HL-60 (cell line): ENCODE measurements at regions not wholly inside any gene's neighbourhood (a gene's known extent, or its start where the extent isn't known, plus 50 kb on each side); places are given as distances from the start of the nearest gene placed in this dataset.

Experiments used
- CTCF ChIP-seq: IDR thresholded peaks from one replicate; pipeline ENCODE4 v1.5.1; 2011; ENCODE audit warnings: low read length, control low read depth, inconsistent platforms; ENCODE audit not compliant: insufficient read depth
- GABPA ChIP-seq: IDR thresholded peaks from 2 replicates; pipeline ENCODE4 v1.6.1; 2012; ENCODE audit warnings: low read depth
- POLR2AphosphoS5 ChIP-seq: IDR thresholded peaks from 2 replicates; pipeline ENCODE4 v1.6.1; 2012; ENCODE audit warnings: low read depth
- REST ChIP-seq: IDR thresholded peaks from 2 replicates; pipeline ENCODE4 v1.6.1; 2012; ENCODE audit warnings: low read depth; ENCODE audit not compliant: insufficient replicate concordance
- SPI1 ChIP-seq: IDR thresholded peaks from 2 replicates; pipeline ENCODE4 v1.6.1; 2012; ENCODE audit warnings: low read depth, mild to moderate bottlenecking, borderline replicate concordance

GRCh38 chr5:8714861-8715260 lies 831.0 kb downstream of the SEMA5A start:
- no peak for TF ChIP-seq CTCF
- TF ChIP-seq POLR2AphosphoS5 = no peak
- no peak for TF ChIP-seq GABPA
- TF ChIP-seq SPI1 = no peak
- TF ChIP-seq REST = no peak
